ENCODE measurements at regions not wholly inside any gene's neighbourhood (a gene's known extent, or its start where the extent isn't known, plus 50 kb on each side); places are given as distances from the start of the nearest gene placed in this dataset.

DNA sequence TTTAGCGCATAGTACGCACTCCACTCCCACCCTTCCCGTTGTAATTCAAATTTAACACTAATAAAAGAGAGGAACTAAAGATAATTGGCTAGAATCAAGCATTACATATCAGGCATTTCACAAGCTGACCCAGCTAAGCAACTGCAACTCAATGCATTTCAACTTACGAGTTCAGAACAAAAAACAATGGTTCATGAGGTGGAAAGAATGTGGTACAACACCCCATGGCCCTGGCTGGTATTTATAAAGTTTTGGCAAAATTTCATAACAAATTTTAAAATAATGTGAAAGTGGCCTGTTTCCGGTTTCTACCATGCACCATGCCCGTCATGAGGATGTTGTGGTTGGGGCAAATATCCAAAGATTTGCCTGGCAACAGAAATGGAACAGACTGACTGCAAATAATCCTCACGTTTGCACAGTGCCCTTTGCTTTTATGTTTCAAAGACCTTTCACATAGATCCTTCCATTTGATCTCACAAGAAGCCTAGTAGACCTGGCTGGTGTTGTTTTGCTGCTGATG is 455.3 kb upstream of the NR2F2 start:
- H3K4me3 ChIP-seq (ENCODE audit: low read depth, low read length), result no peak overlapping the region
- TF ChIP-seq, protein P1, sequence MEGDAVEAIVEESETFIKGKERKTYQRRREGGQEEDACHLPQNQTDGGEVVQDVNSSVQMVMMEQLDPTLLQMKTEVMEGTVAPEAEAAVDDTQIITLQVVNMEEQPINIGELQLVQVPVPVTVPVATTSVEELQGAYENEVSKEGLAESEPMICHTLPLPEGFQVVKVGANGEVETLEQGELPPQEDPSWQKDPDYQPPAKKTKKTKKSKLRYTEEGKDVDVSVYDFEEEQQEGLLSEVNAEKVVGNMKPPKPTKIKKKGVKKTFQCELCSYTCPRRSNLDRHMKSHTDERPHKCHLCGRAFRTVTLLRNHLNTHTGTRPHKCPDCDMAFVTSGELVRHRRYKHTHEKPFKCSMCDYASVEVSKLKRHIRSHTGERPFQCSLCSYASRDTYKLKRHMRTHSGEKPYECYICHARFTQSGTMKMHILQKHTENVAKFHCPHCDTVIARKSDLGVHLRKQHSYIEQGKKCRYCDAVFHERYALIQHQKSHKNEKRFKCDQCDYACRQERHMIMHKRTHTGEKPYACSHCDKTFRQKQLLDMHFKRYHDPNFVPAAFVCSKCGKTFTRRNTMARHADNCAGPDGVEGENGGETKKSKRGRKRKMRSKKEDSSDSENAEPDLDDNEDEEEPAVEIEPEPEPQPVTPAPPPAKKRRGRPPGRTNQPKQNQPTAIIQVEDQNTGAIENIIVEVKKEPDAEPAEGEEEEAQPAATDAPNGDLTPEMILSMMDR (IDR thresholded peaks at IDR 0.05; ENCODE audit: low read depth, low read length), result no peak

DNA sequence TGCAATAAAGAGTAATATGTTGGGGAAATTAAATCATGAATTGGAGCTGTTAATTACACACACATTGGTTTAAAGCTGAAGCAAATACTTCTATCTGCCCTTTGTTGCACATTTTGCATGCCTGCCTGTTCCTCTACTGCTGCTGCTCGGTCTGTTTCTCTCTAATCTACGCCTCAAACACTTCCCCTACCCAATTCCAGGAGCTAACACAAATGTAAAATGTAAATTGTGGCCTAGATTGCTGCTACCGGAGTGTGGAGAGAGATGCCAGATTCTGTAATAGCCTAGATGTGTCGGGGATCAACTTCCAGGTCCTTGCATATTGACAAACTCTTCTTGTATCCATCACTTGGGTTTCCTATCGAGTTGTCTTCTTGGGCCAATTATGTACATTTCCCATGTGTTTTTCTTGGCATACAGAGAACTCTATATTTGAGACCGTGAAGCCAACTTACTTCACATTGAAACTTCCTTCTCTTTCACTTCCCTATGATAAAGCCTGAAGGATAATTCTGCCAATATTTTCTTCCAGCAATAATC is 450.4 kb upstream of the NR2F2 start:
- TF ChIP-seq, protein P1 (IDR thresholded peaks at IDR 0.05; ENCODE audit: low read depth, low read length), result no peak

DNA sequence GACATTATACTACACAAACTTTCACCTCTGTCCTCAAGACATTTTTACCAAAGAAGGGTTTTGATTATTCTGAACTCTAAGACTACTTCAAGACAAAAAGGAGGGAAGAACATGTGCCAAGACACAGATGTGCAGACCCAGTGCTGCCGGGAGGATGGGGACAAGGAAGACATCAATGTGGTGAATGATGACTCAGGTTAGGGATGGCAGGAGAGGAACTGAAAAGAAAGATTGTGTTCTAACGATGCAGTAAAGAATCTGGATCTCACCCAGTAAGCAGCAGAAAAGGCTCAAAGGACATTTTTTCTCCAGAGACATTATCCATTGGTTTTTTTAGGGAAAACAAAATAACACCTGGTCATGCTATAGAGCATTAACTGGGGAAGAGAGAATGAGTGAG is 449.9 kb upstream of the NR2F2 start:
- TF ChIP-seq, protein P1 (IDR thresholded peaks at IDR 0.05; ENCODE audit: low read depth, low read length), result no peak
- no peak overlapping the region for H3K4me3 ChIP-seq (ENCODE audit: low read depth, low read length)

More for the DNA sequence above, 450.4 kb upstream of the NR2F2 start:
- H3K4me3 ChIP-seq (ENCODE audit: low read depth, low read length), result no peak overlapping the region

DNA sequence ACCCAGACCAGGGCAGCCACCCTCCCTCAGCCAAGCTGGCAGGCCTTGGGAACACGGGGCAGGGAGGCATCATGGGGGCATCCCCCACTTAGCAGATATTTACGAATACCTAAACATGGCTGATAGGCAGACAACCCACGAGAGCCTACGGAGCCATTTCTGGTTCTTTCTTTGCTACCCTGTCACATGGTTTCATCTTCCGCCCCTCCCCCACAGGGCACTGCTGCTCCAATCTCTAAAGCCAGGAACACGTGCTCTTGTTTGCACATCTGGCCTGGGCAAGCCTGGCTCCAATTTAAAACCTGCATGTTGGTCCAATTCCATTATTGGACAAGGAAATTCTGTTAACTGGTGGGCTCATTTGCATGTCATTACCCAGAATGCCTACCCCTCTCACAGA is 447.4 kb upstream of the NR2F2 start:
- no peak overlapping the region for H3K4me3 ChIP-seq (ENCODE audit: low read depth, low read length)
- TF ChIP-seq, protein P1 (IDR thresholded peaks at IDR 0.05; ENCODE audit: low read depth, low read length), result no peak

DNA sequence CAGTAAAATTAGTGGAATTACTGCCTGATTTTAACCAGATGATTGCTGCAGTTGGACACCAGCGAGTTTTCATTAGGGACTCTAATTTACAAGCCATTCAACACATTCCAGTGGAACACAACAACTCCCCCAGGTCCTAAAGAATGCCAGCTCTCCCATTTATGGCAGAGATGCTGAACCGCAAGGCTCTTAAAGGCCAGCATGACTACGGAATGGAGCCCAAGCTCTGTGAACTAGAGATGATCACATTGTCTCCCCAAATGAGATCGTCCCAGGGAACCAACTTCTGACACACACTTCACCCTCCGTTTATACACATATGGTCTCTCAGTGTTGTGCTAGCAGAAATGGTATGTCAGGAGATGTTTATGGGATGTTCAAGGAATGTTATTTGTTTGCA is 446.2 kb upstream of the NR2F2 start:
- TF ChIP-seq, protein P1 (IDR thresholded peaks at IDR 0.05; ENCODE audit: low read depth, low read length), result no peak
- no peak overlapping the region for H3K4me3 ChIP-seq (ENCODE audit: low read depth, low read length)

DNA sequence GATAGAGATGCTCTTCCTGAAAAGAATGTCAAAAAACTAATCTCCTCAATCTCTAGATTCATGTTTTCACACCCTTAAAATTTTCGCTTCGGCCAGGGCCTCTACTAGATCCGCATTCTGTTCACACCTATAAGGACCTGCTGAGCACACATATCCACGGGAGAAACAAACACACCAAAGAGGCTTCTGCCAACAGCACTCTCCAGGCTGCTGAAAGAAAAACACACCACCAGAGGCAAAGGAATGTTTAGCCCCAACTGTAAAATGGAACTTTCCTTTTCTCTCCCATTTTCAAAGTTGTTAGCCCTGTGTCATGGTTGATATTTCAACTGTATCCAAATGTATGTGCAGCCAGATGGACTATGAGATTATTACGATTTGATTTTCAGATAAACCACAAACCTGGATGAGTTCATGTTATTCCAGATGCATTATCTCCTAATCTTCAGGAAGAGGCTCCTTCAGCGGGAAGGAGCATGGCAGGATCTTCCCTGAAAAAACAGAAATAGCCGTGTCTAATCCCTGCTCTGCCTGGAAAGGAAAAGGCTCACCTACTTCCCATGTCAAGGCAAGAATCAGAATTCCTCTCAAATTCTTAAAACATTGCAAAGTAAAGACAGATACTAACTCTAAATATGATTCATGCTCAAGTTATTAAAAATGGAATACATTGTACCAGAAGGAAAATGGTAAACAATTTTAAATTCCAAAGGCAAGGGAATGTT is 442.7 kb upstream of the NR2F2 start:
- no peak overlapping the region for H3K4me3 ChIP-seq (ENCODE audit: low read depth, low read length)
- TF ChIP-seq, protein P1 (IDR thresholded peaks at IDR 0.05; ENCODE audit: low read depth, low read length), result no peak

DNA sequence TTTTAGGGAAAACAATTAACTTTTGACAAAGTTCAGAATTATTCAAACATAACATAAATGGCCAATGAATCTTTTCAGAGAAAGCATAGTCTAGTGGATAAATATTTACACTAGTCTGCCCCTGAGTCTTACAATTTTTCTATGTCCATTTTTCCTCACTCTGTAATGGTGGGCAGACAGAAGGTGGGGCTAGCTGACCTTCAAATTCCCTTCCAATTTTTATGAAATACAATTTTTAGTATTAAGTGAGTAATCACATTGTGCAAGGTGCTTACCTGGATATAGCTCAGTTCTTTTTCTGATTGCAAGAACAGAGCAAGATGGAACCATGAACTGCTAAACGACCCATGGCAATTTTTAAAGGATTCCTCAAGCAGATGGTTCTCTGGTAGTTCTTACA is 441.7 kb upstream of the NR2F2 start:
- TF ChIP-seq, protein P1 (IDR thresholded peaks at IDR 0.05; ENCODE audit: low read depth, low read length), result no peak
- no peak overlapping the region for H3K4me3 ChIP-seq (ENCODE audit: low read depth, low read length)
